ENCODE measurements at regions not wholly inside any gene's neighbourhood (a gene's known extent, or its start where the extent isn't known, plus 50 kb on each side); places are given as distances from the start of the nearest gene placed in this dataset.
"Not testable (repeated sequence)": the region's sequence is repeated elsewhere in the genome, so short reads cannot be mapped to it uniquely, and the experiment has no call there.

DNA sequence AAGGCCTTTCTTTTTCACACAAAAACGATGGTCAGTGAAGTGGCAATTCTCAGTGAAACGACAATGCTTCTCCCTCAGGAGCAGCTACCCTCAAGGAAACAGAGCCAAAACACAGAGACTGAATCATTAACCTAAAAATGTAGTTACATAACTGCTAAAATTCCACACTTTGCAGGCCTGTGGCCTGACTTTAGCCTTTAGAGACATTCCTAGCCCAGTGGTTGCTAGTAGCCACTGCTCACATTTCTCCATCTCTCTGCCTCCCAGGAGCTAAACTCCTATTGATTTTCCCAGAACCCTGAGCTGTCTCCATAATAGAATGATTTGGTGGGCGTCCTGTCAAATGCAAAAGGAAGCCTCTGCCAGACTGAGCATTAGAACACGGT lies 630.1 kb upstream of the KCNMB2 start:
- peak overlapping the region in 1 of 2 donors; percentile 53 for H3K27ac ChIP-seq
- intact Hi-C loops (cut with DNase I): no loop called here

DNA sequence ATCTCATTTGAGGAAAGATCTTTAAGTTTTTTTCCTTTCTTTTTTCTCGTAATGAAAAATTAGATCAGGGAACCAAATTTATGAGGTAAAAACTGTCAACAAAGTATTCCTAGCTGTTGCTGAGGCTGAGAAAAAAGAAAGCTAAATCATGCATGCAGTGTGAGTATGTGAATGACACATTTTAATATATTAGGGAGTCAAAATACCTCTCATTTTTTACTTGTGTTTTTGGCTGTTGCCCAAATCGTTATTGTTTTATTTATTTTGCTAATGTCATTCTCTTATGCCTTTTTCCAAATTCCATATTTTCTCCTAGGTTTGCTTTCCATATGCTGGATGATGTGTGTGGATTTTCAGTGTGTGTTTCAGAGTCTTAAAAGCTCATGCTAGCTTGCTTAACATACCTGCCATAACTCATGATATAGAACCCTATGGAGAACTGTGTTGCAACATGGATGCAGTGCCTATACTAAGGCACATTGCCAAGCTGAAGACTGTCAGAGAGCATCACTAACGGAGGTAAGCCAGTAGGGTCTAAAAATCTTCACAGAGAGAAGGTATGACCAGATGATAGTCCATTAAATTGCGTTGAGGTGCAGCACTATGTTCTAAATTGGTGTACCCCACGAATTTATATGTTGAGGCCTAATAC lies 629.5 kb upstream of the KCNMB2 start:
- no peak for TF ChIP-seq EP300 (IDR thresholded peaks at IDR 0.05)
- TF ChIP-seq, protein P1, sequence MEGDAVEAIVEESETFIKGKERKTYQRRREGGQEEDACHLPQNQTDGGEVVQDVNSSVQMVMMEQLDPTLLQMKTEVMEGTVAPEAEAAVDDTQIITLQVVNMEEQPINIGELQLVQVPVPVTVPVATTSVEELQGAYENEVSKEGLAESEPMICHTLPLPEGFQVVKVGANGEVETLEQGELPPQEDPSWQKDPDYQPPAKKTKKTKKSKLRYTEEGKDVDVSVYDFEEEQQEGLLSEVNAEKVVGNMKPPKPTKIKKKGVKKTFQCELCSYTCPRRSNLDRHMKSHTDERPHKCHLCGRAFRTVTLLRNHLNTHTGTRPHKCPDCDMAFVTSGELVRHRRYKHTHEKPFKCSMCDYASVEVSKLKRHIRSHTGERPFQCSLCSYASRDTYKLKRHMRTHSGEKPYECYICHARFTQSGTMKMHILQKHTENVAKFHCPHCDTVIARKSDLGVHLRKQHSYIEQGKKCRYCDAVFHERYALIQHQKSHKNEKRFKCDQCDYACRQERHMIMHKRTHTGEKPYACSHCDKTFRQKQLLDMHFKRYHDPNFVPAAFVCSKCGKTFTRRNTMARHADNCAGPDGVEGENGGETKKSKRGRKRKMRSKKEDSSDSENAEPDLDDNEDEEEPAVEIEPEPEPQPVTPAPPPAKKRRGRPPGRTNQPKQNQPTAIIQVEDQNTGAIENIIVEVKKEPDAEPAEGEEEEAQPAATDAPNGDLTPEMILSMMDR (IDR thresholded peaks at IDR 0.05): no peak
- no peak for TF ChIP-seq POLR2A (IDR thresholded peaks at IDR 0.05)
- Histone ChIP-seq H3K9me3 (no peaks in the 10 kb centered on the region), H3K36me3 (no peaks in the 10 kb centered on the region), H3K27me3 (no peaks in the 10 kb centered on the region), H3K27ac (peak overlapping the region in 1 of 2 donors; percentile 53), H3K4me3 (no peak overlapping the region), H3K4me1 (ENCODE audit: insufficient read depth) (peaks cover 3% of the 10 kb centered on the region)
- WGBS, 3 donors: 56 to 62% (median 58%) methylated on average over 5 of the region's 5 CpGs
- intact Hi-C loops (cut with DNase I): no loop called here
- DNase-seq: no peak

More for the DNA sequence above, 630.1 kb upstream of the KCNMB2 start:
- Histone ChIP-seq H3K36me3 (no peaks in the 10 kb centered on the region), H3K9me3 (no peaks in the 10 kb centered on the region), H3K4me3 (no peak overlapping the region), H3K4me1 (ENCODE audit: insufficient read depth) (peaks cover 3% of the 10 kb centered on the region), H3K27me3 (no peaks in the 10 kb centered on the region)
- TF ChIP-seq, protein P1 (IDR thresholded peaks at IDR 0.05): no peak
- TF ChIP-seq EP300 (IDR thresholded peaks at IDR 0.05): no peak
- TF ChIP-seq POLR2A (IDR thresholded peaks at IDR 0.05): no peak
- WGBS, 3 donors: 17 to 21% (median 20%) methylated on average over 4 of the region's 4 CpGs
- DNase-seq: no peak

- H3K9me3 ChIP-seq; H3K36me3 ChIP-seq; H3K27ac ChIP-seq; H3K27me3 ChIP-seq; intact Hi-C loops (cut with DNase I); H3K4me1 ChIP-seq (ENCODE audit: insufficient read depth); DNase-seq; H3K4me3 ChIP-seq: not testable (repeated sequence)
- 97 to 99% (median 97%) methylated on average over 6 of the region's 6 CpGs for WGBS, 3 donors
Measured at GRCh38 chr3:177909530-177909929, 626.7 kb upstream of the KCNMB2 start.

GRCh38 chr3:177914224-177914623 lies 622.0 kb upstream of the KCNMB2 start:
- Histone ChIP-seq H3K4me1 (ENCODE audit: insufficient read depth) (no peaks in the 10 kb centered on the region), H3K9me3 (no peaks in the 10 kb centered on the region), H3K27ac (no peak overlapping the region), H3K36me3 (no peaks in the 10 kb centered on the region), H3K27me3 (no peaks in the 10 kb centered on the region), H3K4me3 (no peak overlapping the region)
- no peak for DNase-seq
- no peak for TF ChIP-seq EP300 (IDR thresholded peaks at IDR 0.05)
- TF ChIP-seq POLR2A (IDR thresholded peaks at IDR 0.05): no peak
- TF ChIP-seq, protein P1 (IDR thresholded peaks at IDR 0.05): no peak
- intact Hi-C loops (cut with DNase I): no loop called here
- 94 to 97% (median 96%) methylated on average over 10 of the region's 10 CpGs for WGBS, 3 donors

DNA sequence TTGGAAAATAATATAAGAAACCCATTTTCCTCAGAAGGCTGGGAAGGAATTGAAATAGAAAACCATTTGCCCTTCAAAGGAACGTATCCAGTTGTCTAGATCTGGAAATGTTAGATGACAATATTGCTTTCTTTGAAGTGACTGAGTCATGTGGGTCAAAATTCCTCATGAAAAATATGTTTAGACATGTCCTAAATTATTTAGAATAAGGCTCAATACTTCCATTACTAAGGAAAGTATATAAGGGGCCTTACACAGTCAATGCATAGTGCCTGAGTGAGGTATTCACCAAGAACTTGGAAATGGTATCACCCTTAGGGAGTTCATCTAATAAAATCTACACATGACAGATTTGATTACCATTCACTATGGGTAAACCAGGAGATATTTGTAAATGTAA lies 619.8 kb upstream of the KCNMB2 start:
- WGBS, 3 donors: 87 to 90% (median 89%) methylated on average over 1 of the region's 1 CpG
- intact Hi-C loops (cut with DNase I): no loop called here

More for the DNA sequence above, 619.8 kb upstream of the KCNMB2 start:
- H3K36me3 ChIP-seq: no peaks in the 10 kb centered on the region
- no peaks in the 10 kb centered on the region for H3K27me3 ChIP-seq
- DNase-seq: no peak
- no peaks in the 10 kb centered on the region for H3K9me3 ChIP-seq
- H3K4me1 ChIP-seq (ENCODE audit: insufficient read depth): no peaks in the 10 kb centered on the region
- no peak for TF ChIP-seq EP300 (IDR thresholded peaks at IDR 0.05)
- no peak for TF ChIP-seq POLR2A (IDR thresholded peaks at IDR 0.05)
- TF ChIP-seq, protein P1 (IDR thresholded peaks at IDR 0.05): no peak
- no peak overlapping the region for H3K27ac ChIP-seq
- H3K4me3 ChIP-seq: no peak overlapping the region

All from ovary (tissue), 7 donors.